Heart left ventricle (tissue), 16 donors: ENCODE measurements at regions not wholly inside any gene's neighbourhood (a gene's known extent, or its start where the extent isn't known, plus 50 kb on each side); places are given as distances from the start of the nearest gene placed in this dataset.

ENCODE experiments used
- ATAC-seq, 4 donors: fragments of 200-7000 bp; cut with Tn5 transposase; one replicate each; pipeline ENCODE4 v1.9.1; 2020 to 2022; ENCODE audit warnings: moderate library complexity in 4 of 4, mild to moderate bottlenecking in 3 of 4, moderate number of reproducible peaks in 1 of 4
- DNase-seq, 5 donors: peaks; one replicate each; pipeline ENCODE4 v3.0.0-alpha.2; 2020
- H3K27ac ChIP-seq, 12 donors: fragments of 200-600 bp; sonication (generic) in 4 of 12; one replicate each; pipeline versions ENCODE4 v1.5.0 to v1.8.0; 2016 to 2022; ENCODE audit warnings: mild to moderate bottlenecking in 2 of 12
- H3K27me3 ChIP-seq, 9 donors: fragments of 200-600 bp; sonication (generic) in 2 of 9; one replicate each; pipeline versions ENCODE4 v1.5.1 to v1.8.0; 2016 to 2022; ENCODE audit warnings: mild to moderate bottlenecking in 3 of 9
- H3K36me3 ChIP-seq, 9 donors: fragments of 200-600 bp; sonication (generic) in 2 of 9; one replicate each; pipeline versions ENCODE4 v1.5.0 to v1.8.0; 2018 to 2022; ENCODE audit warnings: mild to moderate bottlenecking in 2 of 9
- H3K4me1 ChIP-seq, 12 donors: fragments of 200-600 bp; sonication (generic) in 4 of 12; one replicate each; pipeline versions ENCODE4 v1.5.0 to v1.8.0; 2016 to 2022; ENCODE audit warnings: mild to moderate bottlenecking in 3 of 12
- H3K4me3 ChIP-seq, 12 donors: fragments of 200-600 bp; sonication (generic) in 4 of 12; one replicate each; pipeline versions ENCODE4 v1.5.0 to v1.8.0; 2017 to 2022; ENCODE audit warnings: mild to moderate bottlenecking in 9 of 12, moderate library complexity in 4 of 12
- H3K9me3 ChIP-seq, 12 donors: fragments of 200-600 bp; sonication (generic) in 4 of 12; one replicate each; pipeline versions ENCODE4 v1.5.0 to v1.8.0; 2016 to 2022; ENCODE audit warnings: mild to moderate bottlenecking in 1 of 12
- POLR2A ChIP-seq, 2 donors: fragments of 450-650 bp; IDR thresholded peaks; one replicate each; pipeline ENCODE4 v1.6.1; 2017; ENCODE audit warnings: antibody characterized with exemption in 2 of 2, mild to moderate bottlenecking in 2 of 2, moderate library complexity in 2 of 2
- WGBS, 4 donors: extraction: QIAGEN DNeasy Blood & Tissue Kit in 2 of 4; methylation state at CpG; one replicate each; pipeline versions ENCODE4 v1.1.5 to v1.1.7; 2013 to 2018; 5-methylcytosine and 5-hydroxymethylcytosine counted together
- intact Hi-C, 10 donors: fragments of 100-400 bp; cut with DNase I; formaldehyde crosslinking; loops; one replicate each; pipeline versions ENCODE4 v1.11.1 to v1.14.2; 2022
- TF ChIP-seq, protein P1 (sequence below), 12 donors: fragments of 200-600 bp; sonication (generic) in 4 of 12; IDR thresholded peaks; one replicate each; pipeline versions ENCODE4 v1.5.0 to v1.8.0; 2018 to 2022; ENCODE audit warnings: antibody characterized with exemption in 12 of 12, mild to moderate bottlenecking in 5 of 12
- donor health status: ischemic (EF 13 %, LVEDD 7.1; RV severe dilation, severe dysfunction).
- donor health status: healthy with polysubstance abuse.
- donor health status: DM: no; HTN: yes; CAD: no.
- donor health status: DM: no; HTN: no; CAD: no.
- donor health status: ischemic (EF 25% LVEDD 6.9; RV normal size, moderate dysfunction).
- donor health status: ischemic (EF 25% LVEDD 5.7; RV mildly dilated, moderate dysfunction).
- donor health status: healthy.
- donor health status: DM: yes; HTN: yes; CAD: no.
- donor health status: ischemic (EF 35%, LVEDD 5.7; RV mildly dilated, moderate dysfunction).
- donor health status: nonischemic (EF 11% LVEDD 7.7; RV severe dilation, severe dysfunction).
- donor health status: DM: yes; HTN: yes; CAD: no.
- donor health status: PGD.
- donor health status: ischemic (EF 29% LVEDD 5.4; RV normal size, mild dysfunction).
- donor health status: nonischemic (EF 23%, LVEDD 6.1; RV moderate dilation, normal function).

- intact Hi-C loops, result no loop called here
Observed at GRCh38 chr10:131391936-131392335, 80.4 kb upstream of the TCERG1L start.

GRCh38 chr10:131396121-131397050 lies 84.9 kb upstream of the TCERG1L start:
- 57 to 72% (median 61%) methylated on average over 20 of the region's 20 CpGs for WGBS, 4 donors
- intact Hi-C loops, result no loop called here
- ATAC-seq, result no peak

More at GRCh38 chr10:131391936-131392335, 80.4 kb upstream of the TCERG1L start:
- TF ChIP-seq POLR2A (IDR thresholded peaks at IDR 0.05), result no peak
- TF ChIP-seq, protein P1, sequence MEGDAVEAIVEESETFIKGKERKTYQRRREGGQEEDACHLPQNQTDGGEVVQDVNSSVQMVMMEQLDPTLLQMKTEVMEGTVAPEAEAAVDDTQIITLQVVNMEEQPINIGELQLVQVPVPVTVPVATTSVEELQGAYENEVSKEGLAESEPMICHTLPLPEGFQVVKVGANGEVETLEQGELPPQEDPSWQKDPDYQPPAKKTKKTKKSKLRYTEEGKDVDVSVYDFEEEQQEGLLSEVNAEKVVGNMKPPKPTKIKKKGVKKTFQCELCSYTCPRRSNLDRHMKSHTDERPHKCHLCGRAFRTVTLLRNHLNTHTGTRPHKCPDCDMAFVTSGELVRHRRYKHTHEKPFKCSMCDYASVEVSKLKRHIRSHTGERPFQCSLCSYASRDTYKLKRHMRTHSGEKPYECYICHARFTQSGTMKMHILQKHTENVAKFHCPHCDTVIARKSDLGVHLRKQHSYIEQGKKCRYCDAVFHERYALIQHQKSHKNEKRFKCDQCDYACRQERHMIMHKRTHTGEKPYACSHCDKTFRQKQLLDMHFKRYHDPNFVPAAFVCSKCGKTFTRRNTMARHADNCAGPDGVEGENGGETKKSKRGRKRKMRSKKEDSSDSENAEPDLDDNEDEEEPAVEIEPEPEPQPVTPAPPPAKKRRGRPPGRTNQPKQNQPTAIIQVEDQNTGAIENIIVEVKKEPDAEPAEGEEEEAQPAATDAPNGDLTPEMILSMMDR (IDR thresholded peaks at IDR 0.05), result no peak
- ATAC-seq, result no peak
- Histone ChIP-seq H3K4me1 (no peaks in the 10 kb centered on the region), H3K4me3 (no peak overlapping the region), H3K27ac (no peak overlapping the region), H3K36me3 (no peaks in the 10 kb centered on the region), H3K27me3 (peaks cover 0 to 29% (median 0%) of the 10 kb centered on the region in 9 donors), H3K9me3 (no peaks in the 10 kb centered on the region)
- no peak for DNase-seq
- WGBS, 4 donors, result 75 to 80% (median 78%) methylated on average over 5 of the region's 5 CpGs

GRCh38 chr10:131398166-131398565 lies 86.6 kb upstream of the TCERG1L start:
- Histone ChIP-seq H3K4me1 (no peaks in the 10 kb centered on the region), H3K27me3 (peaks cover 0 to 31% (median 0%) of the 10 kb centered on the region in 9 donors), H3K4me3 (no peak overlapping the region), H3K9me3 (no peaks in the 10 kb centered on the region), H3K27ac (no peak overlapping the region), H3K36me3 (no peaks in the 10 kb centered on the region)
- TF ChIP-seq, protein P1 (IDR thresholded peaks at IDR 0.05), result no peak
- no peak for TF ChIP-seq POLR2A (IDR thresholded peaks at IDR 0.05)
- 50 to 59% (median 55%) methylated on average over 5 of the region's 5 CpGs for WGBS, 4 donors
- DNase-seq (no peak), ATAC-seq (no peak)
- intact Hi-C loops, result no loop called here

More at GRCh38 chr10:131396121-131397050, 84.9 kb upstream of the TCERG1L start:
- no peaks in the 10 kb centered on the region for H3K36me3 ChIP-seq
- H3K9me3 ChIP-seq, result no peaks in the 10 kb centered on the region
- TF ChIP-seq POLR2A (IDR thresholded peaks at IDR 0.05), result no peak
- TF ChIP-seq, protein P1 (IDR thresholded peaks at IDR 0.05), result no peak
- no peak for DNase-seq
- H3K4me3 ChIP-seq, result no peak overlapping the region
- no peak overlapping the region for H3K27ac ChIP-seq
- H3K4me1 ChIP-seq, result no peaks in the 10 kb centered on the region
- peaks cover 0 to 18% (median 0%) of the 10 kb centered on the region in 9 donors for H3K27me3 ChIP-seq

DNA sequence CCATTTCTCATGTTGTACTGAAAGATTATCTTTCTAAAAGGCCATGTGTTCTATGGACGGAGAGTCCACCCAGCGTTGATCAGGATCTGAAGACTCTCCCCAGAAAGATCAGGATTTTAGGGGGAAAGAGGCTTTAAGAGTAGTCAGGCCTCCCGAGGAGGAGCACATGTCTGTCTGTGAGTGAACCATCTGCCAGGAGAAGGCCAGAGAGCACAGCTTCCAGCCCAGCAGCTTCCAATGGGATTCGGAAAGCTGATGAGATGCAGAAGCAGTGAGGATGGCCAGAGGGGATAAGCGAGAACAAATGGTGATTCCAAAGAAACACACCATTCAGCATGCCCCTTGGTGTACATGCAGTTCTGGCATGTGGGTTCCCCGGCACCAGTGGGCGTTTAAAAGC lies 88.5 kb upstream of the TCERG1L start:
- DNase-seq, result no peak
- H3K36me3 ChIP-seq, result no peaks in the 10 kb centered on the region
- no peak for TF ChIP-seq POLR2A (IDR thresholded peaks at IDR 0.05)
- TF ChIP-seq, protein P1 (IDR thresholded peaks at IDR 0.05), result no peak
- H3K9me3 ChIP-seq, result no peaks in the 10 kb centered on the region
- 56 to 76% (median 62%) methylated on average over 7 of the region's 7 CpGs for WGBS, 4 donors
- H3K4me1 ChIP-seq, result no peaks in the 10 kb centered on the region
- peaks cover 0 to 32% (median 0%) of the 10 kb centered on the region in 9 donors for H3K27me3 ChIP-seq
- no peak overlapping the region for H3K27ac ChIP-seq
- H3K4me3 ChIP-seq, result no peak overlapping the region
- ATAC-seq, result no peak
- intact Hi-C loops, result no loop called here
